ENCODE measurements at regions not wholly inside any gene's neighbourhood (a gene's known extent, or its start where the extent isn't known, plus 50 kb on each side); places are given as distances from the start of the nearest gene placed in this dataset.
"Not testable (repeated sequence)": the region's sequence is repeated elsewhere in the genome, so short reads cannot be mapped to it uniquely, and the experiment has no call there.

- no peak for TF ChIP-seq CTCF (conservative IDR thresholded peaks at IDR 0.05; ENCODE audit: low read depth)
- ChIA-PET CTCF (no interaction called here), POLR2A (ENCODE audit: low non-redundant PET) (interaction anchor here (0.6 kb wide), 1 partner anchor 73 kb away, joined by 3 read pairs; no protein-coding TSS in a partner anchor)
- no peak for DNase-seq (ENCODE audit: low spot score)
- H3K27ac ChIP-seq: no peak overlapping the region
Observed at GRCh38 chr20:57818418-57819181, 108.8 kb upstream of the PMEPA1 start.

DNA sequence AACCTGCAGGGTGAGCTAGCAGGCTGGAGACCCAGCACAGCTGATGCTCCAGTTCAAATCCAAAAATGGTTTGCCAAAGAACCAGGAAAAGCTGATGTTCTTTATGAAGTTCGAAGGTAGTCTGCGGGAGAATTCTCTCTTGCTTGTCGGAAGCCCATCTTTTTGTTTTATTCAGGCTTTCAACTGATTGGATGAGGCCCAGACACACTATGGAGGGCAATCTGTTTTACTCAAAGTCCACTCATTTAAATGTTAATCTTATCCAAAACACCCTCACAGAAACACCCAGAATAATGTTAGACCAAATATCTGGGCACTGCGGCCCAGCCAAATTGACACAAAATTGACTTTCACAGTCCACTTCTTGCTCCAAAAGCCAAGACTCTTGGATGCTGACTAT, 105.6 kb upstream of the PMEPA1 start:
- CTCF ChIA-PET: no interaction called here
- no peak overlapping the region for H3K27ac ChIP-seq
- POLR2A ChIA-PET (ENCODE audit: low non-redundant PET): no interaction called here
- TF ChIP-seq CTCF (conservative IDR thresholded peaks at IDR 0.05; ENCODE audit: low read depth): no peak
- no peak for DNase-seq (ENCODE audit: low spot score)

DNA sequence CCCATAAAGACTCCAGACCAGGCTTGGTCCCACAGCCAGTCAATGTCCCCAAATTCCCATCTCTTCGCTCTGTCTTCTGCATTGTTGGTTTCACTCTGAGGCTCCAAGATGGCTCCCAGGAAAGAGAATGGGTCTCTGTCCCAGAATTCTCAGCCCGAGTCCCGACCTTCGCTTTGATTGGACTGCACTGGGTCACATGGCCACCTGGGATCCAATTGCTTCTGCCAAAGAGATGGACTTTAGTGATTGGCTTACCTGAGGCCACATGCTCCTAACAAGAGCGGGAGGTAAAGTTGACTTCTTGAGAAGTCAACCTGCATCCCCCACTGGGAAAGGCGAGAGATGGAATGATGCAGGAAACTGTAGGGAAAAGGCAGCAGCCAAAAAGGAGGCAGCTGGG, 104.7 kb upstream of the PMEPA1 start:
- no peak overlapping the region for H3K27ac ChIP-seq
- CTCF ChIA-PET: no interaction called here
- TF ChIP-seq CTCF (conservative IDR thresholded peaks at IDR 0.05; ENCODE audit: low read depth): no peak
- POLR2A ChIA-PET (ENCODE audit: low non-redundant PET): no interaction called here
- no peak for DNase-seq (ENCODE audit: low spot score)

DNA sequence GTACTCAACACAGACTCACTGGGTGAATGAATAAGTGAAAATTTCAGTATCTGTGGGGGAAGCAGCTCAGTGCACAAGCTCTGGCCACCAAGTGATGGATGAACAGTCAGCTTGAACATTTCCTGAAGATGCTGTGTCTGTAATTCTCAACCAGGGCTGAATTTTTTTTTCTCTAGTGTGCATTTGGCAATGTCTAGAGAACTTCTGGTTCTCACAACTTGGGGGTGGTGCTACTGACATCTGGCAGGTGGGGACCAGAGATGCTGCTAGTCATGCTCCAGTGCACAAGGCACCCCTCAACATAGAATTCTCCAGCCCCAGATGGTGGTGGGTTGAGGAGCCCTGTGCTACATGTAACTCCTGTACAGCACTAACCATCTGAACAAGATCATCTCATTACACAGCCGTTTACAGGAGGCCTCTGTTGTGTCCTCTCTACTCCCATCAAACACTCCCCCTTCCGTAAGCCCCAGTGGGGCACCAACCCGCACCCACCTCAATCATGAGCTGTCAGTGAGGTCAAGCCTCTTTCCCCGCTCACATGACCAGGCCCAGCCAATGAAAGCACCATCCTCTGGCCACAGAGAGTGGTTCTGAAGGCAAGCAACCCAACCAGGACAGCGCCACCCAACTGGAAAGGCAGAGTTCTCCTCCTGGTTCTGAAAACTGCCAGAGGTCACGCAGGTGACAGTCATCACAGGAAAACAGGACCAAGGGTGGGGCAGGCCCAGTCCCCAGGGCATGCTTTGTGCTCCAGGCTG, 103.9 kb upstream of the PMEPA1 start:
- H3K27ac ChIP-seq: no peak overlapping the region
- no peak for DNase-seq (ENCODE audit: low spot score)
- ChIA-PET CTCF (no interaction called here), POLR2A (ENCODE audit: low non-redundant PET) (no interaction called here)
- no peak for TF ChIP-seq CTCF (conservative IDR thresholded peaks at IDR 0.05; ENCODE audit: low read depth)

- H3K27ac ChIP-seq; POLR2A ChIA-PET (ENCODE audit: low non-redundant PET); CTCF ChIA-PET; DNase-seq (ENCODE audit: low spot score): not testable (repeated sequence)
Observed at GRCh38 chr20:57812632-57813031, 102.8 kb upstream of the PMEPA1 start.

DNA sequence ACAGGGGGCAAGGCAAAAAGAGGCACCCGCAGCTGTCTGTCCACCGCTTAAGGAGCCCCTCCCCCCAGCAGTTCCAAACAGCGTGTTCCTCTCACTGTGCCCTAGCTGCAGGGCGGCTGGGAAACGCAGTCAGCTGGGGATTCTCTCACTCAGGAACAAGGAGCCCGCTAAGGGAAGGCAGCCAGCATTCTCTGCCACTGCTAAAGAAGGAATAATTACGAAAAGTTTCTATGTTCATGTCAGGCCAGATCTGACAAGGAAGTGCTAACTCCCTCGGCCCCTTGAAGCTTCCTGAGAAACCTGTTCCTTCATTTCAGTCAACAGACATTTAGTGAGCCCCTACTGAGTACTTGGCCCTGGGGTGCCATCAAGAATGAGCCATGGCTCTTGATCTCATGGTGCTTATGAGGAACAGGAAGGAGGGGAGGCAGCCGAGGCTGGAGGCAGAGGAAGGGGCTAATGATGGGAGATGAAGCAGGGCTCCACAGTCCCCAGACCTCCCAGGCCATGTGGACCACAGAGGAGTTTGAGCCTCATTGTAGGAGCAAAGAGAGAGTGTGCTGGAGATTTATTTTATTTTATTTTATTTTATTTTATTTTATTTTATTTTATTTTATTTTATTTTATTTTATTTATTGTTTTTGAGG, 101.7 kb upstream of the PMEPA1 start:
- ChIA-PET POLR2A (ENCODE audit: low non-redundant PET) (interaction anchor here (0.6 kb wide), 1 partner anchor 218 kb away, joined by 3 read pairs; no protein-coding TSS in a partner anchor), CTCF (interaction anchor here (1.2 kb wide), 1 partner anchor 102 kb away, joined by 3 read pairs; the partner anchor contains the start of gene PMEPA1)
- no peak for DNase-seq (ENCODE audit: low spot score)
- no peak for TF ChIP-seq CTCF (conservative IDR thresholded peaks at IDR 0.05; ENCODE audit: low read depth)
- peak overlapping the region; percentile 62 for H3K27ac ChIP-seq

Data from RWPE1 (cell line).